Upper lobe of left lung (tissue), 6 donors: ENCODE measurements at regions not wholly inside any gene's neighbourhood (a gene's known extent, or its start where the extent isn't known, plus 50 kb on each side); places are given as distances from the start of the nearest gene placed in this dataset.
"Not testable (repeated sequence)": the region's sequence is repeated elsewhere in the genome, so short reads cannot be mapped to it uniquely, and the experiment has no call there.

Source experiments
- ATAC-seq, 2 donors: fragments of 200-7000 bp; cut with Tn5 transposase; one replicate each; pipeline ENCODE4 v1.9.1; 2022; ENCODE audit warnings: mild to moderate bottlenecking in 2 of 2, moderate library complexity in 2 of 2; ENCODE audit not compliant: low FRiP score in 2 of 2
- DNase-seq, 2 donors: peaks; one replicate each; pipeline ENCODE4 v3.0.0-alpha.2; 2019 to 2020
- H3K27ac ChIP-seq, 4 donors: fragments of 200-600 bp; sonication (generic); one replicate each; pipeline ENCODE4 v1.5.1; 2016 to 2019
- H3K27me3 ChIP-seq, 4 donors: fragments of 200-600 bp; sonication (generic); one replicate each; pipeline ENCODE4 v1.5.1; 2017 to 2019
- H3K36me3 ChIP-seq, 4 donors: fragments of 200-600 bp; sonication (generic); one replicate each; pipeline ENCODE4 v1.5.1; 2016 to 2019
- H3K4me1 ChIP-seq, 4 donors: fragments of 200-600 bp; sonication (generic); one replicate each; pipeline ENCODE4 v1.5.1; 2018 to 2019
- H3K4me3 ChIP-seq, 4 donors: fragments of 200-600 bp; sonication (generic); one replicate each; pipeline ENCODE4 v1.5.1; 2017 to 2019; ENCODE audit warnings: mild to moderate bottlenecking in 2 of 4, moderate library complexity in 1 of 4
- H3K9me3 ChIP-seq, 4 donors: fragments of 200-600 bp; sonication (generic); one replicate each; pipeline ENCODE4 v1.5.1; 2018 to 2019
- EP300 ChIP-seq, 4 donors: sonication (generic); formaldehyde crosslinking; IDR thresholded peaks; one replicate each; pipeline ENCODE4 v1.5.1; 2017; ENCODE audit warnings: antibody characterized with exemption in 4 of 4, control low read depth in 2 of 4
- POLR2A ChIP-seq, 4 donors: fragments of 450-650 bp; IDR thresholded peaks; one replicate each; pipeline ENCODE4 v1.5.1; 2016 to 2017; ENCODE audit warnings: antibody characterized with exemption in 4 of 4, mild to moderate bottlenecking in 2 of 4
- POLR2AphosphoS5 ChIP-seq, 2 donors: sonication (generic); formaldehyde crosslinking; IDR thresholded peaks; one replicate each; pipeline ENCODE4 v1.5.1; 2017; ENCODE audit warnings: antibody characterized with exemption in 2 of 2
- WGBS, 2 donors: methylation state at CpG; one replicate each; pipeline ENCODE4 v1.1.5; 2017 to 2018; 5-methylcytosine and 5-hydroxymethylcytosine counted together
- TF ChIP-seq, protein P1 (sequence below), 6 experiments: fragments of 450-650 bp in 4 of 6; fragments of 200-600 bp in 2 of 6; sonication (generic) in 2 of 6; IDR thresholded peaks; one replicate each; pipeline ENCODE4 v1.5.1; 2016 to 2019; ENCODE audit warnings: antibody characterized with exemption in 6 of 6
- donor health status: DM: no; HTN: no; CAD: no; lungs with moderate emphysema.
- donor health status: DM: no; HTN: yes; CAD: no; lungs with severe emphysema.

DNA sequence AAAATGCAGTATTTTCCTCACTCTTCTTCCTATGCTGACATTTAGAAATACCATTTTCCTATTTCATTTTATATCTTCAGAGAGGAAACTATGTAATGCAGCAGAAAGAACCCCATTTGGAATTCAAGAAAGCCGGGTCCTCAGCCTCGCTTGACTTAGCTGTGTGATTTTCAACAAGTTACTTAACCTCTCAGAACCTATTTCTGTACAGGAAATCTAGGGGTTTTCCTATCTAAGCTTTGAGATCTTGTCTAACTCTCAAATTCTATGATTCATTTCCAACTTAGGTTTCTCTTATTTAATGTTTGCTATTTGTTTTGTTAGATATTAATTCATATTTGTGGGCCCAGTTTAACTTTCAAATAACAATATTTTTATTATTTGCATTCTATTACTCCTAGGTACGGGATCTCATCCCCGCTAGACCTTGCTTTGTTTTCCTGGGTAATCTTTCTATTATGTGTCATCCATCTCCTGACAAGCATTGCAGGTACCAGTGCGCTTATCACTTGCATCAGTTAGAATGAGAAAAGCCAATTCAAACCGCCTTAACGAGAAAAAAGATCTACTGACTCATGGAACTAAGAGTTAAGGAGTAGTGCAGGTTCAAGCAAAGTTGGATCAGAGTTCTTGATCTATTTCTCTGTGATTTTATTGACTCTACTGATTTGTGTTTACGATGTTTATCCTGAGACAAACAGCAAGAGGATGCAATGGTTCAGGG is 70.6 kb upstream of the BHLHE40 start:
- H3K27me3 ChIP-seq: no peaks in the 10 kb centered on the region
- WGBS, 2 donors: 91 to 92% methylated on average over 8 of the region's 8 CpGs
- TF ChIP-seq POLR2A (IDR thresholded peaks at IDR 0.05) (no peak), EP300 (IDR thresholded peaks at IDR 0.05) (no peak), POLR2AphosphoS5 (IDR thresholded peaks at IDR 0.05) (no peak)
- TF ChIP-seq, protein P1, sequence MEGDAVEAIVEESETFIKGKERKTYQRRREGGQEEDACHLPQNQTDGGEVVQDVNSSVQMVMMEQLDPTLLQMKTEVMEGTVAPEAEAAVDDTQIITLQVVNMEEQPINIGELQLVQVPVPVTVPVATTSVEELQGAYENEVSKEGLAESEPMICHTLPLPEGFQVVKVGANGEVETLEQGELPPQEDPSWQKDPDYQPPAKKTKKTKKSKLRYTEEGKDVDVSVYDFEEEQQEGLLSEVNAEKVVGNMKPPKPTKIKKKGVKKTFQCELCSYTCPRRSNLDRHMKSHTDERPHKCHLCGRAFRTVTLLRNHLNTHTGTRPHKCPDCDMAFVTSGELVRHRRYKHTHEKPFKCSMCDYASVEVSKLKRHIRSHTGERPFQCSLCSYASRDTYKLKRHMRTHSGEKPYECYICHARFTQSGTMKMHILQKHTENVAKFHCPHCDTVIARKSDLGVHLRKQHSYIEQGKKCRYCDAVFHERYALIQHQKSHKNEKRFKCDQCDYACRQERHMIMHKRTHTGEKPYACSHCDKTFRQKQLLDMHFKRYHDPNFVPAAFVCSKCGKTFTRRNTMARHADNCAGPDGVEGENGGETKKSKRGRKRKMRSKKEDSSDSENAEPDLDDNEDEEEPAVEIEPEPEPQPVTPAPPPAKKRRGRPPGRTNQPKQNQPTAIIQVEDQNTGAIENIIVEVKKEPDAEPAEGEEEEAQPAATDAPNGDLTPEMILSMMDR (IDR thresholded peaks at IDR 0.05): no peak
- no peaks in the 10 kb centered on the region for H3K36me3 ChIP-seq
- no peak for DNase-seq
- no peak for ATAC-seq
- H3K27ac ChIP-seq: no peak overlapping the region
- H3K4me3 ChIP-seq: no peak overlapping the region
- H3K4me1 ChIP-seq: peaks cover 0 to 7% (median 4%) of the 10 kb centered on the region in 4 donors
- no peaks in the 10 kb centered on the region for H3K9me3 ChIP-seq

- ATAC-seq (no peak), DNase-seq (no peak)
- no peak for TF ChIP-seq POLR2A (IDR thresholded peaks at IDR 0.05)
- no peak for TF ChIP-seq POLR2AphosphoS5 (IDR thresholded peaks at IDR 0.05)
- TF ChIP-seq, protein P1 (IDR thresholded peaks at IDR 0.05): no peak
- no peak for TF ChIP-seq EP300 (IDR thresholded peaks at IDR 0.05)
- H3K27me3 ChIP-seq: no peaks in the 10 kb centered on the region
- H3K36me3 ChIP-seq: no peaks in the 10 kb centered on the region
- no peak overlapping the region for H3K27ac ChIP-seq
- H3K4me1 ChIP-seq: no peaks in the 10 kb centered on the region
- no peaks in the 10 kb centered on the region for H3K9me3 ChIP-seq
- no peak overlapping the region for H3K4me3 ChIP-seq
- 91 to 93% methylated on average over 5 of the region's 5 CpGs for WGBS, 2 donors
Measured at GRCh38 chr3:4914464-4914863, 64.8 kb upstream of the BHLHE40 start.

DNA sequence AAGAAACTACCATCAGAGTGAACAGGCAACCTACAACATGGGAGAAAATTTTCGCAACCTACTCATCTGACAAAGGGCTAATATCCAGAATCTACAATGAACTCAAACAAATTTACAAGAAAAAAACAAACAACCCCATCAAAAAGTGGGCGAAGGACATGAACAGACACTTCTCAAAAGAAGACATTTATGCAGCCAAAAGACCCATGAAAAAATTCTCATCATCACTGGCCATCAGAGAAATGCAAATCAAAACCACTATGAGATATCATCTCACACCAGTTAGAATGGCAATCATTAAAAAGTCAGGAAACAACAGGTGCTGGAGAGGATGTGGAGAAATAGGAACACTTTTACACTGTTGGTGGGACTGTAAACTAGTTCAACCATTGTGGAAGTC is 57.6 kb upstream of the BHLHE40 start:
- not testable (repeated sequence) for ATAC-seq, H3K27me3 ChIP-seq, H3K36me3 ChIP-seq, DNase-seq, H3K9me3 ChIP-seq, H3K4me3 ChIP-seq, H3K27ac ChIP-seq, H3K4me1 ChIP-seq
- WGBS, 2 donors: 100% methylated on average over 1 of the region's 2 CpGs

DNA sequence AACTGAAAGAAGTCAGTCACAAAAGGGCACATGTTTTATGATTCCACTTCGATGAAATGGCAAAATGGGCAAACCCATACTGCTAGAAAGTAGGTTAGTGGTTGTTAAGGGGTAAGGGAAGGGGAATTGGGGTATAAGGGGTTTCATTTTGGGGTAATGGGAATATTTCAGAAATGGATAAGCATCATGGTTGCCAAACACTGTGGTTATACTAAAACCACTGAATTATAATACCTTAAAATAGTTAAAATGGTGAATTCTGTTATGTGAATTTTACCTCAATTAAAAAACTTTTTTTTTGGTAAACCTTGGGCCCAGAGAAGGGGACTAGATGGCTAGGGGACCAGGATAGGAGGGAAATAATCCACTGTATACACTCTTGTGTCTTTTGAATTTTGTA is 52.3 kb upstream of the BHLHE40 start:
- 90 to 95% methylated on average over 1 of the region's 1 CpG for WGBS, 2 donors
- no peaks in the 10 kb centered on the region for H3K9me3 ChIP-seq
- no peak for DNase-seq
- ATAC-seq: no peak
- no peak overlapping the region for H3K4me3 ChIP-seq
- no peaks in the 10 kb centered on the region for H3K36me3 ChIP-seq
- no peaks in the 10 kb centered on the region for H3K27me3 ChIP-seq
- H3K27ac ChIP-seq: no peak overlapping the region
- TF ChIP-seq POLR2AphosphoS5 (IDR thresholded peaks at IDR 0.05) (no peak), EP300 (IDR thresholded peaks at IDR 0.05) (no peak), POLR2A (IDR thresholded peaks at IDR 0.05) (no peak)
- TF ChIP-seq, protein P1 (IDR thresholded peaks at IDR 0.05): no peak
- H3K4me1 ChIP-seq: no peaks in the 10 kb centered on the region

DNA sequence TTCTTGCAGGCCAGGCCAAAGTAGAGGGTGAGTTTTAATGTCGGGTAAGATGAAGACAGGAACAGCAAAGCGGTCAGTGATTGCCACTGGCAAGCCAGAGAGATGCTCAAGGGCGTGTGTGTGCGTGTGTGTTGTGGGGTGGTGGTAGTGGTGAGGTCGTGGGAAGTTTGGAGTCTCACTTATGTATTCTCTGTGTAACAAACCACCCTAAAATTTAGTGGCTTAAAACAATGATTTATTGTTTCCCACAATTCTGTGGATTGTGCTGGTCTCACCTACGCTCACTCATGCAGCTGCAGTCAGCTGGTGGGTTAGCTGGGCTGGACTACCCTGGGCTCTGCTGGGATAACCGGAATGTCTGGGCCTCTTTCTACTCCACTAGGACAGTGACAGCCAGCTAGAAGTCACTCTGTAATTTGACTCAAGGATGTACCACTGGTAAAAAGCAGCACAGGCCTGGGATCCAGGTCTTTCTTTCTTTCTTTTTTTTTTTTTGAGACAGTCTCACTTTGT is 50.9 kb upstream of the BHLHE40 start:
- 93 to 95% methylated on average over 7 of the region's 7 CpGs for WGBS, 2 donors
- no peak for ATAC-seq
- no peak for TF ChIP-seq POLR2AphosphoS5 (IDR thresholded peaks at IDR 0.05)
- no peak for TF ChIP-seq POLR2A (IDR thresholded peaks at IDR 0.05)
- TF ChIP-seq, protein P1 (IDR thresholded peaks at IDR 0.05): no peak
- no peak for TF ChIP-seq EP300 (IDR thresholded peaks at IDR 0.05)

More for the DNA sequence above, 50.9 kb upstream of the BHLHE40 start:
- Histone ChIP-seq H3K9me3 (no peaks in the 10 kb centered on the region), H3K4me1 (no peaks in the 10 kb centered on the region), H3K27me3 (no peaks in the 10 kb centered on the region), H3K27ac (no peak overlapping the region), H3K4me3 (no peak overlapping the region), H3K36me3 (no peaks in the 10 kb centered on the region)
- no peak for DNase-seq
